Skeletal muscle cell (primary cell): ENCODE measurements at regions not wholly inside any gene's neighbourhood (a gene's known extent, or its start where the extent isn't known, plus 50 kb on each side); places are given as distances from the start of the nearest gene placed in this dataset.
A peak's percentile ranks its signal among the peaks of the same experiment; 100 is the strongest.
"Not testable (repeated sequence)": the region's sequence is repeated elsewhere in the genome, so short reads cannot be mapped to it uniquely, and the experiment has no call there.

Experiments
- DNase-seq: peaks from one replicate; pipeline ENCODE4 v3.0.0-alpha.2; 2010; ENCODE audit warnings: low read depth
- H3K4me3 ChIP-seq: 2 replicates; pipeline ENCODE4 v1.5.1; 2011; ENCODE audit warnings: low read depth, mild to moderate bottlenecking, control low read depth, low read length, moderate library complexity

DNA sequence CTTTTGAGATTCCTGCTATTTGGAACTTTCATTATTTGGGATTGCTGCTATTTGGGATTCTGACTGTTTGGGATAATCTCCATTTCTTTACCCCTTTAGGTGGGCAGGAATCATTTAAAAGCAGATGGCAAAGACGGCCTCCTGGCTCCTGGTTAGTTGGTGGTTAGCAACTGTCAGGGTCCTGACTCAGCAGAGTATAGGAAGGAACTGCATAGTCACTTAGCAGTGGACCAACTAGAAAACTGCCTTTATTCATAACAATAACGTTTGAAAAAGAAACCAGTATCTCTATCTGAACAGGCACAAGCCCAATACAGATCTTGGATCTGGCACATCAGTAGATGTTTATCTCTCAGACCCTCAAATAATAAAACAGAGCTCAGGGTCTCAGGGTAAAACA is 469.7 kb upstream of the FGF16 start:
- no peak for DNase-seq
- H3K4me3 ChIP-seq: no peak overlapping the region

DNA sequence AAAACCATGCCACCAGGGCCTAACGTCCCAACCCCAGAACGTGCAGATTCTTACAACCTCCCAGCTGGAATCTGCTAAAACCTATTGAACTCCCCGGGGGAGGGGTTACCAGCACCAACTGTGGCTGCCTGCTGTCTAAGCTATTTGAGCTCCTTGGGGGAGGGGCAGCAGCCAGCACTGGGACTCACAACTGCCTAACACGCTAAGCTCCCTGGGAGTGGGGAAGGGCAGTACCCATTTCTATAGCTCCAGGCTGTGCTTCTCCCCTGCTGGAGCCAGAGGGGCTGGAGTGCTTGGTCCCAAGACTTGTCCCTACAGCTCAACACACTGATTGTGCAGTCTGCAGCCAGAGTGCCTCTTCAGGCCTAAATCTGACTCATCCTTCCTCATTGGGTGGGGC is 459.8 kb upstream of the FGF16 start:
- DNase-seq: no peak
- no peak overlapping the region for H3K4me3 ChIP-seq

DNA sequence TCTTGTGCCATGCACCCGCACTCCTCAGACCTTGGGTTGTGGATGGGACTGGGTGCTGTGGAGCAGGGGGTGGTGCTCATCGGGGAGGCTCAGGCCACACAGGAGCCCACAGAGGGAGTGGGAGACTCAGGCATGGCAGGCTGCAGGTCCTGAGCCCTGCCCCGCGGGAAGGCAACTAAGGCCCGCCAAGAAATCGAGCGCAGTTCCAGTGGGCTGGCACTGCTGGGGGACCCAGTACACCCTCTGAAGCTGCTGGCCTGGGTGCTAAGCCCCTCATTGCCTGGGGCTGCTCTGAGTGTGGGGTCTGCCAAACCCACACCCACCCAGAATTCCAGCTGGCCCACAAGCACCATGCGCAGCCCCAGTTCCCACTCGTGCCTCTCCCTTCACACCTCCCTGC is 450.5 kb upstream of the FGF16 start:
- no peak for DNase-seq
- no peak overlapping the region for H3K4me3 ChIP-seq

DNA sequence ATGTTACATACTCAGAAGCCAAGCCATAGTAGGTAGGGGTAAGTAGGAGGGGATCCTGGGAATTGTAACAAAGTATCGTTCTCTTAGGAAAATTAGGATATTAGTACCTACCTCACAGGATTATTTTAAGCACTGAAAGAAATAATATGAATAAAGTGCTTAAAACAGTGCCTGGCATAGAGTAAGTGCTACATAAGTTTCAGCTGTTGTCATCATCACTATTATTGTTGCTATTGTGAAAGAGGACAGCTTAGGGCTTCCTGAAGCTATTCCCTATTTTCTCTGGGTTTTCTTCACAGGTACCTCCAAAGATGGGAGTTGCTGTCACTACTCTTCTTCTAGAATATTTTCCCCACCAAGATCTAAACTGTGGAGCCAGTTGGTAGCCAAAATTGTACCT is 443.7 kb upstream of the FGF16 start:
- H3K4me3 ChIP-seq: no peak overlapping the region
- DNase-seq: no peak

DNA sequence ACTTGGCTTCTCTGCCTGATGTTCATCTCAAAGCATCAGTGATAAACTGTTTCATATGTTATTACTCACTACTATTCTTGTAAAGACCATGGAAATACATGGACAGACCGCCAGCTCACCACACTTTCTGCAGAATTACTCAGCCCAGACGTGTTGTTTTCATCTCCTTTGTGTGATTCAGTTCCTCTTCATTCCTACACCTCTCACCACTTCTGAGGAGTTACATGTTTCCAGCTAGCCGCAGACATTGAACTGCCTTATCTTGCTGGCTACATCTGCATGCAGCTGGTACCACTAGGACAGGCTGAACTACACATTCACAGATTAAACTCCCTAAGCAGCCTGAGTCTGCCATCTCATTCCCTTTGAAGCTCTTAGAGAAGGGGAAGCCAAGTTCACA is 443.2 kb upstream of the FGF16 start:
- no peak for DNase-seq

DNA sequence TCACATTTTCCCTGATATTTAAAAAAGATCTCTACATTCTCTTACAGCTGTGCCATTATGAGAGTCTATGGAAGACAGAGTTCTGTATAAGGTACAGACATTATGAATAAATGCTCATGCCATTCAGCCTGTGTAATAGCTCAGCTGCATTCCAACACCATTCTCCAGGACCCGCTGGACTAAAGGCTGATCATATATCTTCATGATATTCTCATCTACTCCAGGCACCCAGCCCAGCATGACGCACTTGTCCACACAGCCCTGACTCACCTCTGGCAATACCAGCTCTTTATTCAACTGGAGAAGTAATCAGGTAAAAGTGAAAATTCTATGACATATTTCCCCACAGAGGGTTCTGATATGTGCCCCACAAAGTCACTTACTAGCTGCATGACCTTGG is 437.5 kb upstream of the FGF16 start:
- H3K4me3 ChIP-seq: no peak overlapping the region
- peak; percentile 45 for DNase-seq

More for the DNA sequence above, 443.2 kb upstream of the FGF16 start:
- no peak overlapping the region for H3K4me3 ChIP-seq

DNA sequence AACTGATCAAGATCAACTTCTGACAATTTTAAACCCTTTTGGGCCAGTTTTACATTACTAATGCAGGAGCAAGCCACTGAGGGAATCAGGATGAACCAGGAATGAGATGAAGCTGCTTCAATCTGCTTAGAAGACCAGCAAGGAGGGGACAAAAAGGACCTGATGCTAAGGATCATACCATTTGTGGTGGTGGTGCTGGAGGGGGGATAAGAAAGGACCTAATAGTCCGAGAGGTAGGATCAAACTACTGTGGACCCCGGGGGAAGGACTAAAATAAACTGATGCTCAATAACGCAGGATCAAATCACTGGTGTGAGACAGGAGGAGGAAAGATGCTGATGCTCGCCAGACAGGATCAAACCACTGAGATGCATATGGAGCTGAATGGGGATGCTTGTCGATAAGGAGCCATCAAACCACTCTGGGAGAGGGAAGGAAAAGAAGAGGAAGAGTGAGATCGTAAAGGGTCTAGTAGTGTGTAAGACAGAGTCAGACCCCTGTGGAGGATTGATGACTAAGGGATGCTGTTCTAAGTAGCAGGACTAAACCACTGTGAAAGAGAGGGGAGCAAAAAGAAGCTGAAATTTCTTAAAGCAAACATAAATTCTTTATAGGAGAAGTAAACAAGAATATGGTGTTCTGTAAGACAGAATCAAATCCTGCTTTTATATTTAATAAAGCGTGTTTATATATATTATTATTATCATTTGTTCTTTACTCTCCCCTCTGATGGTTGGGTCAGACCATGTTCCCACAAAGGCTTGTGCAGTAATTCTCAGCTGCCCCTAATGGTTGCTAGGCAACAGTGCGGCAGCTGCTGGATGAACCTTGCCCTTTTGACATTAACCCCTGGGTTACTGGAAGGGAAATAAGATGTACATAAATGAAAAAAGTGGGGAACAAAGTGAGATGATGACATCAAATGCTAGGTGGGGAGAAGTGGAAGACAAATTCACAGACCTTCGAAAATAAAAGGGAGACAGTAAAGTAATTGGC is 432.5 kb upstream of the FGF16 start:
- no peak overlapping the region for H3K4me3 ChIP-seq
- DNase-seq: no peak

DNA sequence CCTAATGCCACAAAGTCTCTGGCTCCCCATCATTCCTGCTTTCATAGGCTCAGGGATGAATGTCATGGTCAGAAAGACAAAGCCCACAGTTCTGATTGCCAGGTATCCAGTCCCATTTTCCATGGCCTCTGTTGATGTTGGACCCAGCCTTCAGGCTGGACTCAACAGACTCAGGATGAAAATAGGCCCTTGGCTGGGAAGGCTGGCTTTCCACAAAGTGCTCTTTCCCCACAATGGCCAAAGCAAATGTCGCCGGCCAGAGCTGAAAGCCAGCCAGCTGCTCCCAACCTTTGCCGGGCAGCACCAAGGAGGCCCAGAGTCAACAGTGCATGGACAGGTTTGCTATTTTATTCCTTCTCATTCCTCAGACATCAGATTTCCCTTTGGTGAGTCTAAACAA is 430.1 kb upstream of the FGF16 start:
- DNase-seq: no peak
- no peak overlapping the region for H3K4me3 ChIP-seq

DNA sequence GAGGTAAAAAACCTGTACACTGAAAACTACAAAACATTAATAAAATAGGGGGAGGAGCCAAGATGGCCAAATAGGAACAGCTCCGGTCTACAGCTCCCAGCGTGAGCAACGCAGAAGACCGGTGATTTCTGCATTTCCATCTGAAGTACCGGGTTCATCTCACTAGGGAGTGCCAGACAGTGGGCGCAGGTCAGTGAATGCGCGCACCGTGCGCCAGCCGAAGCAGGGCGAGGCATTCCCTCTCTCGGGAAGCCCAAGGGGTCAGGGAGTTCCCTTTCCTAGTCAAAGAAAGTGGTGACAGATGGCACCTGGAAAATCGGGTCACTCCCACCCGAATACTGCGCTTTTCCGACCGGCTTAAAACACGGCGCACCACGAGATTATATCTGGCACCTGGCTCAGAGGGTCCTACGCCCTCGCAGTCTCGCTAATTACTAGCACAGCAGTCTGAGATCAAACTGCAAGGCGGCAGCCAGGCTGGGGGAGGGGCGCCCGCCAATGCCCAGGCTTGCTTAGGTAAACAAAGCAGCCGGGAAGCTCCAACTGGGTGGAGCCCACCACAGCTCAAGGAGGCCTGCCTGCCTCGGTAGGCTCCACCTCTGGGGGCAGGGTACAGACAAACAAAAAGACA is 400.9 kb upstream of the FGF16 start:
- not testable (repeated sequence) for DNase-seq
- peak overlapping the region; percentile 11 for H3K4me3 ChIP-seq

DNA sequence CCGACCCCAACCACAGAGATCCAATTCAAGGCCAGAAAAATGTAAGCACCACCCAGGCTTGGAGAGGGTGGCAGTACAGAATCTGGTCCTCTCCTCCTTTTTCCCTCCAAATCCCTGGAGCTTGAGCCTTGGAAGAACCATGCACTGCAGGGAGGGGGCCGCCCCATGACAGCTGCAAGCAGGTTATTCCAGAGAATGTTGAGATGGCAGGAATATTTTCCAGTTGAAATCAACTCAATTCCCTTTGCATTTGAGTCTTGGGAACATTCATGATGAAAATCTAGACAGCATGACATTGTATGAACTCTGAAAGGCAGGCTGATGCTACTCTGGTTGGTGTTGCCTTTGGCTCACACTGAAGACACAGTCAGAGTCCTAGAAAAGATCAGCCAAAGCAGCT is 386.6 kb upstream of the FGF16 start:
- no peak for DNase-seq
- no peak overlapping the region for H3K4me3 ChIP-seq

DNA sequence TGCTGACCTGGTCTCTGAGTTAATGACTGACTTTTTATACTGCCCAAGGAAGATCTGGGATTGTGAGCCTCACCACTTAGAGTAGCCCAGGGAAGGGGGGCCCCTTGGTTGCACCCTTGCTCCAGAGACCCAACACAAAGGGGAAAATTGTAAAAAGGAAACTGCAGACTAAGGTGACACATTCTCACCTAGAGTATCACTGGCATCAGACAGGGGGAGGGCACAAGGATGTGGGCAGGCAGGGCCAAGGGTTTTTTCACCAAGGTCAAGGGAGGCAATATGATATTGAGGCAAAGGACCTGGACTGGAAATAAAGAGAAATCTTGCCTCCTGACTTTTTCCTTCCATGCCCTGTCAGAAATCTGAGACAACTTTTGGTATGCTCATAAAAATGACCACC is 386.2 kb upstream of the FGF16 start:
- DNase-seq: no peak
- H3K4me3 ChIP-seq: no peak overlapping the region

DNA sequence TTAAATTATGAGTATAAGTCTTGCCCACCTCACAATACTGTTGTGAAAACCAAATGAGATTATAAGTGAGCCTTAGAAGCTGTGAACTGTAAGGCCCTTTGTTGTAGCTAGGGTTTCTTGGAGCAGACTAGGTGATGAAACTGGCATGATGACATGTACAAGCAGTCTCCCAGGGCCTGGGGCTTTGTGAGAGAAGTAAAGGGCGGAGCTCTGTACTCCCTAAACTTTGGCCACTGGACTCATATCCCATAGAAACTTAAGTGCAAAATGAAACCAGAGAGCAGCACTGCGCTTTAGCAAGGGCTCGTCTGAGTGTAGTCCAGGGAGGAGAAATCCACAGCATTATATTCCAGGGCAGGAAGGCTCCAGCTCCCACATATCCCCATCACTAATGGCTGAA is 385.6 kb upstream of the FGF16 start:
- no peak for DNase-seq
- H3K4me3 ChIP-seq: no peak overlapping the region

DNA sequence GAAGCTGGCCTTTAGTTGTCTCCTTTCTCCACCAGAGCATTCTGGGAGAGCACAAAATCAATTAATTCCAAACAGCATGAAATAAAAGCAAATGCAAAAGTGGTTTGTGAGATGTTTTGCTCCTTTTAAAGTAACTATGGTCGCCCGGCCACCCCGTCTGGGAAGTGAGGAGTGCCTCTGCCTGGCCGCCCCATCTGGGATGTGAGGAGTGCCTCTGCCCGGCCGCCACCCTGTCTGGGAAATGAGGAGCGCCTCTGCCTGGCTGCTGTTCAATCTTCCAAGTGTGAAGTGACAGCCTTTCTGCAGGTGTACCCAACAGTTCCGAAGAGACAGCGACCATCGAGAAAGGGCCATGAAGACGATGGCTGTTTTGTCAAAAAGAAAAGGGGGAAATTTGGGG is 381.3 kb upstream of the FGF16 start:
- no peak overlapping the region for H3K4me3 ChIP-seq
- no peak for DNase-seq

DNA sequence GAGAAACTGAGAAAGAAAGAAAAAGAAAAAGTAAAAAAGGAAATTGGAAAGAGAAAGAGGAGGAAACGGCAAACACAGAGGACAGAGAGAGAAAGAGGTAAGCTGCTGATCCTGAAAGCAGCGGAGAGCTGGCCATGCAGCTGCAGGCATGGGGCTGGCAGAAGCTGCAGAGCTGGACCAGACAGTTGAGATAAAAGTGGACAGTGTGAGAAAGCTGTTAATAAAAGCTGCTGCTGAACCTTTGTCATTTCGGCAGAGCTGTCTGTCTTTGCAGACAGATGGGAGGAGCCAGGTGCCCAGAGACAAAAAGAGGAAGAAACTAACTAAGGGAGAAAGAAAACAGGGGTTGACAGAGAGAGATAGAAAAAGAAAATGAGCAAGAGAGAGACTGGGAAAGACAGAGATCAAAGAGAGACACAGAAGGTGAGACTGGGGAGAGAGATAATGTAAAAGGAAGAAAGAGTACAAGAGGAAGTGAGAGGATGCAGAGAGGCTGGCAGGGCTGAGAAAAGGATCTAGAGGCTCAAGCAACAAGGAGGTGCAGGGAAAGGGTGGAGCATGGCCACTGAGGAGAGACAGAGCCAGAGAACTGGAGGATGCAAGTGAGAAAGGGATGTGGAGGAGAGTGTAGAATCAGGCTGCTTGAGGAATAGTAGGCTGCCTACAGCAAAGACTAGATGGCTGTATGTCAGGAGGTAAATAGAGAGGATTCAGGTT is 376.8 kb upstream of the FGF16 start:
- no peak for DNase-seq
- no peak overlapping the region for H3K4me3 ChIP-seq

DNA sequence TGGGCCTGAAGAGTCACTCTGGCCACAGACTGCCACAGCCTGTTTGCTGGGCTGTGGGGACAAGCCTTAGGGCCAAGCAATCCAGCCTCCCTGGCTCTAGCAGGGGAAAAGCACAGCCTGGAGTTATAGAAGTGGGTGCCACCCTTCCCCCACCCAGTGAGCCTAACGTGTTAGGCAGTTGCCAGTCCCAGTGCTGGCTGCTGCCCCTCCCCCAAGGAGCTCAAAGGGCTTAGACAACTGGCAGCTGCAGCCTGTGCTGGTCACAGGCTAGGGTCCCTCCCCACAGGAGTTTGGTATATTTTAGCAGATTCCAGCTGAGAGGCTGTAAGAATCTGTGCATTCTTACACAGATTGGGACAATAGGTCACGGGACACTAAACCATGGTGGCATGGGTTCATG is 370.3 kb upstream of the FGF16 start:
- DNase-seq: no peak
- no peak overlapping the region for H3K4me3 ChIP-seq

DNA sequence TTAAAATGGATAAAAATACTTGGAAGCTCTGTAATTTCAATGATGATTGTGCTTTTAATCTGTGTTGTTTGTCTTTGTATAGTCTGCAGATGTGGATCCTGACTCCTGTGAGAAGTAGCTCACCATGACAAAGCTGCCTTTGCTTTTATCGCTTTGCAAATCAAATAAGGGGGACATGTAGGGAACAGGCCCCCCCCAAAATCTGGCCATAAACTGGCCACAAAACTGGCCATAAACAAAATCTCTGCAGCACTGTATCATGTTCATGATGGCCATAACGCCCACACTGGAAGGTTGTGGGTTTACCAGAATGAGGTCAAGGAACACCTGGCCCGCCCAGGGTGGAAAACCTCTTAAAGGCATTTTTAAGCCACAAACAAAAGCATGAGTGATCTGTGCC is 366.0 kb upstream of the FGF16 start:
- H3K4me3 ChIP-seq, DNase-seq: not testable (repeated sequence)

DNA sequence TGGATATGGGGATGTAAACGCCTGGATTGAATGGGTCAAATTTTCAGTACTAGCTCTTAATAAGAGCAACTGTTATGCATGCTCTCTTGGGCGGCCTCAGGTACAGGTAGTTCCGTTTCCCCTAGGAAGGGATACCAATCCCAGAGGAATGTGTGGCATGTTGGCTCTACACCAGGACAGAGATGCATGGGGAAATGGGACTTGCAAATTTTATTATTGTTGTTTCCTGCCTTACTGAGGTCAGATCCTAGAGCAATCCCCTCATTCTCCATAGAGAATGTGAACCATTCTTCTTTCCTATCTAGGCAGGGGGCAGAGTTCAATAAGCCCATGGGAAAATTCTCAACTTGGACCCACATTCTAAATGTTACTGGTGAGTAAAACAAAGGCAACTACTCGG is 361.8 kb upstream of the FGF16 start:
- H3K4me3 ChIP-seq: no peak overlapping the region
- no peak for DNase-seq

DNA sequence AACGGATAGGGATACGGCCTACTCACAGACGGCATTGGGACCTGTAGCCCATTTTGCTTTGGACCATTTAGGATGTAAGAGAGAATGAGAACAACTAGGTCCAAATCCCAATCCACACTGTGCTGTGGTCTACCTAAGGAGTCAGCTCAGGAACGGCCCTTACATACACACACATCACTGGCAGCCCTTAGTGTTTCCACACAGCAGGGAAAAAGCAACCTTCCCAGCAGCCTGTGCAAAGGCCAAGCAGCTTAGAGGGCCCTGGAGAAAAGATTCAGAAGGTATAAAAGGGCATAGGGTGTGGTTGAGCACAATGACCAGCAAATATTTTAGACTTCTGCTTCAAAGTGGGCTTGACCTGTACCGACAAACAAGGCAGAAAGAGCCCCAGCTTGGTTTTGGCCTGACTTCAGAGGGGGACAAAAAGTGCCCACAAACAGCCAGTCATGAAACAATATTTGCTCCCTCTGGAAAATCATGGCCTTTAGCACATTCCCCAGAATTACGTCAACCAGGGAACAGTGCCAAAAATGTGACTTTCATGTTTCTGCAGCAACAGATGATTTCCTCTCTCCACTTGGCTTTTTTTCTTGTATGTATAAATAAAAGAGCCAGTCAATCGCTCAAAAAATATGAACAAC is 359.5 kb upstream of the FGF16 start:
- no peak overlapping the region for H3K4me3 ChIP-seq
- DNase-seq: peak; percentile 10

DNA sequence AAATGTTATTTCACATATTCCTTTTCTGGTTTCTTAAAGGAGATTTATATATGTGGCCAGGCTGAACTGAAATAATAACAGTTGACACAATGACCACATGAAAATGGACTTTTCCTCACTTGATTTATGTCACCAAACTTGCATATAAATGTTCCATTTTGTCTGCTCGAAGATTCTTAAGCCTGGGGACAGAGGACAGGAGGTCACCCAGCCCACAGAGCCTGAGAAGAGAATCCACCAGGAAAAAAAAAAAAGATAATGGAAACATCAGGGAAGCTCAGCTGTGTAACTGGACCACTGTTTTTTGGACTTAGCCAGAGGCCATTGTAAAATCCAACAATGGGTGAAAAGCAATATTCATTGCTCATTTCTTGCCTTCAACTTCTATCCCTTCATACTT is 359.0 kb upstream of the FGF16 start:
- DNase-seq: no peak
- H3K4me3 ChIP-seq: no peak overlapping the region

DNA sequence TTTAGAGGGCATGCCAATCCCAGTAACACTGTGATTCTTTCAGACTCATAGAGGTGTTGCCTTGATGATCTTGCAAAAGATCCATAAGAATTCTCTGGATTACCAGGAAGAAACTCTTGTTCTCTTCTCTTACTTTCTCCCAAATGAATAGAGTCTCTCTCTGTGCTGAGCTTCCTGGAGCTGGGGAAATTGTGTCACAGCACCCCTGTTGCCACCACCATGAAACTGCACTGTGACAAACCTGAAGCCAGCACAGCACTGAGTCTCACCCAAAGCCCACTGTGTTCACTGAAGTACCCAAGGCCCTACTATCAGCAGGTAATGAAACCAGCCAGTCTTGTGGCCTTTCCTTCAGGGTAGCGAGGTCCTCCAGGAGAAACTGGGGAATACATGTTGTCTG is 332.7 kb upstream of the FGF16 start:
- no peak for DNase-seq
- H3K4me3 ChIP-seq: no peak overlapping the region
